ENCODE measurements at regions not wholly inside any gene's neighbourhood (a gene's known extent, or its start where the extent isn't known, plus 50 kb on each side); places are given as distances from the start of the nearest gene placed in this dataset.

DNA sequence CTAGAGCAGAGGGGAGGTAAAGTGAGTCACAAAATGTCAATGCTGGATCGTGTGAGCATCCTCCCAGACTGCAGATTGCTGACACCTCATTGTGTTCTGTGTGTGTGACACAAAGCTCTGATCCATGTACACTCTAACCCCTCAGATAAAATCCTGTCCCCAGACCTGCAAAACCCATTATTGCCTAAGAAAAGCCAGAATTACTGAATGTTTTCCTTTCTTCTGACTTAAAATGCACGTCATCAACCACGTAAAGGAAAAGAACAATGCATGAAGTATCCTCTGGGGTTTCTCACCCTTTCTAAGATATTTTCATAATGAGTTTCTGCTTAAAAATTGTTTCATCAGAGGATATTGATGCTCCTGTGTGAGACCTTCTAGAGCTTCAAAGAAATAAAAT, 218.0 kb upstream of the PREP start:
- DNase-seq, result no peak
- Histone ChIP-seq H3K4me1 (peaks cover 0 to 6% (median 0%) of the 10 kb centered on the region in 4 donors), H3K9me3 (no peaks in the 10 kb centered on the region), H3K36me3 (no peaks in the 10 kb centered on the region), H3K27me3 (no peaks in the 10 kb centered on the region), H3K27ac (no peak overlapping the region), H3K4me3 (no peak overlapping the region)
- intact Hi-C loops (cut with DNase I; ENCODE audit: low total_unique reads) (no loop called here), in situ Hi-C loops (cut with MboI; ENCODE audit: low pct_ligation_motif_present in 1 of 4, low pct_unique_long_range_greater_than_20kb in 1 of 4, low sequenced_read_pairs in 3 of 4) (no loop called here)
- 72 to 78% methylated on average over 3 of the region's 3 CpGs for WGBS, 2 donors (ENCODE audit: low coverage in 1 of 2)
- TF ChIP-seq POLR2AphosphoS5 (IDR thresholded peaks at IDR 0.05) (no peak), EP300 (IDR thresholded peaks at IDR 0.05; ENCODE audit: low read depth) (no peak), POLR2A (IDR thresholded peaks at IDR 0.05) (no peak)
- TF ChIP-seq, protein P1, sequence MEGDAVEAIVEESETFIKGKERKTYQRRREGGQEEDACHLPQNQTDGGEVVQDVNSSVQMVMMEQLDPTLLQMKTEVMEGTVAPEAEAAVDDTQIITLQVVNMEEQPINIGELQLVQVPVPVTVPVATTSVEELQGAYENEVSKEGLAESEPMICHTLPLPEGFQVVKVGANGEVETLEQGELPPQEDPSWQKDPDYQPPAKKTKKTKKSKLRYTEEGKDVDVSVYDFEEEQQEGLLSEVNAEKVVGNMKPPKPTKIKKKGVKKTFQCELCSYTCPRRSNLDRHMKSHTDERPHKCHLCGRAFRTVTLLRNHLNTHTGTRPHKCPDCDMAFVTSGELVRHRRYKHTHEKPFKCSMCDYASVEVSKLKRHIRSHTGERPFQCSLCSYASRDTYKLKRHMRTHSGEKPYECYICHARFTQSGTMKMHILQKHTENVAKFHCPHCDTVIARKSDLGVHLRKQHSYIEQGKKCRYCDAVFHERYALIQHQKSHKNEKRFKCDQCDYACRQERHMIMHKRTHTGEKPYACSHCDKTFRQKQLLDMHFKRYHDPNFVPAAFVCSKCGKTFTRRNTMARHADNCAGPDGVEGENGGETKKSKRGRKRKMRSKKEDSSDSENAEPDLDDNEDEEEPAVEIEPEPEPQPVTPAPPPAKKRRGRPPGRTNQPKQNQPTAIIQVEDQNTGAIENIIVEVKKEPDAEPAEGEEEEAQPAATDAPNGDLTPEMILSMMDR (IDR thresholded peaks at IDR 0.05), result no peak

DNA sequence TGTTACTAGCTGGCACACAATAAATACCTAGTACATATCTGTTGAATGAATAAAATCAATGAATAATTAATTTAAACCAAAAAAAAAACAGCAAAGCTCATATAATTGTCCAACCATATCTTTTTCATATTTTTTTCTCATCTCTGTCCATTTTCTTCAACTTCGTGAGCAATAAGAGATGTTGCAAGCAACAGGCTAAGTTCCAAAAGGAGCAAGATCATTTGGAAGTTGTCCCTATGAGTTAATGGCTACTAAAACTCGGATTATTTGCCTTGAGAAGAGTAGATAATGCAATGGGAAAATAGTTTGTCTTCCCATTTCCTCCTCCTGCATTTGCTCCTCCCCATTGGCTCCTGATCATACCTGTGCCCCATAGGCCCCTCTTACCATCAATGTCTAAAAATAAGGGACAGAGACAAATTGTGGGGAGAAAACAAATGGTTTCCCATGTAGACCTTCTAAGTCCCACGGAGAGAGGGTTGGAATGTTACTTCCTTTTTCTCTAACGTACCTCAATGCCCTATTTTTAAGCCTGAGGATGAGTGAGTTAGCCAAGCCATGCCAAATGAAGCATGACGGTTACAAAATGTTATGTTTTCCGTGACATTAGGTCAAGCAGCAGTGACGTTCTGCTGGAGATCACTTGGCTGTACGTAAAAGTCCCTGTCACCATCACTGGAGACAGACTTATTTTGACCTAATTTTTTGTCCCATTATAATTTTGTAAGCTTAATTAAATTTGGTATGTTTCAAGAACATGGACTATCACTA, 217.3 kb upstream of the PREP start:
- no peaks in the 10 kb centered on the region for H3K27me3 ChIP-seq
- intact Hi-C loops (cut with DNase I; ENCODE audit: low total_unique reads) (no loop called here), in situ Hi-C loops (cut with MboI; ENCODE audit: low pct_ligation_motif_present in 1 of 4, low pct_unique_long_range_greater_than_20kb in 1 of 4, low sequenced_read_pairs in 3 of 4) (no loop called here)
- DNase-seq, result no peak
- H3K27ac ChIP-seq, result no peak overlapping the region
- WGBS, 2 donors (ENCODE audit: low coverage in 1 of 2), result 84 to 86% methylated on average over 8 of the region's 8 CpGs
- TF ChIP-seq POLR2A (IDR thresholded peaks at IDR 0.05) (no peak), EP300 (IDR thresholded peaks at IDR 0.05; ENCODE audit: low read depth) (no peak), POLR2AphosphoS5 (IDR thresholded peaks at IDR 0.05) (no peak)
- TF ChIP-seq, protein P1 (IDR thresholded peaks at IDR 0.05), result no peak
- H3K9me3 ChIP-seq, result no peaks in the 10 kb centered on the region
- H3K4me1 ChIP-seq, result peaks cover 0 to 6% (median 0%) of the 10 kb centered on the region in 4 donors
- no peaks in the 10 kb centered on the region for H3K36me3 ChIP-seq
- no peak overlapping the region for H3K4me3 ChIP-seq

DNA sequence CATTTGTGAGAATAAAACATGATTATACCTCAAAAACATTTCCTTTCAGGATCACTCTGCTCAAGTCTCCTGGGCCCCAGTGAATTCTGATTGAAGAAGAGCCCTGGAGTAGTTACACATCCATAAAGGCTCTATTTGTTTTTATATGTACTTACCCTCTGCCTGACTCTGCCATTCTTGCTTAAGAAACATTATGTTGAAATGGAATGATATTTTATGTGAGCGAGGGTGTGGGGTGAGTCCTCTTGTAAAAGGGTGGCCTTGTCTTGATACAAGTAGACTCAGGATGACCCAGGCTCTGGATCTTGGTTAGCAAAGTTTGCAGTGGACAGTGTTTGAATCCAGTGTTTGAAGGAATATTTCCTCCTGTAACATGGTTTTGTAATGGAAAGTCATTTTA, 215.4 kb upstream of the PREP start:
- intact Hi-C loops (cut with DNase I; ENCODE audit: low total_unique reads), result no loop called here
- TF ChIP-seq, protein P1 (IDR thresholded peaks at IDR 0.05), result no peak
- TF ChIP-seq POLR2A (IDR thresholded peaks at IDR 0.05), result no peak
- no peak for TF ChIP-seq POLR2AphosphoS5 (IDR thresholded peaks at IDR 0.05)
- no peak for TF ChIP-seq EP300 (IDR thresholded peaks at IDR 0.05; ENCODE audit: low read depth)

DNA sequence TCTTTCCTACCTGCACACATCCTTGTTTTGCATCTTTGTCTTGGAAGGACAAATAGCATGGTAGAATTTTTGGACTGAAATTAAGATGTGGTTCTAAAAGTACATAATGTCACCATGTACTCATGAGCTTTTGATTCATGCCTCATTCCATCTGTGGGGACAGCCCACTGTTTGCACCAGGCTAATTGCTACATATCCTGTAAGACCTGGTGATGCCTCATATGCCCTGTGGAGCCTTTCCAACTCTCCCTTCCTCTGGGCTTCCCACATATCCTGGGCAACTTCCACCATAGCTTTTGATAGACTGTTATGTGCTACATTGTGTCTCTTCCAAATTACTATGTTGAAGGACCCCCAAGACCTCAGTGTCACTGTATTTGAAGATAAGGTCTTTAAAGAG, 213.6 kb upstream of the PREP start:
- Histone ChIP-seq H3K4me3 (no peak overlapping the region), H3K27ac (no peak overlapping the region), H3K4me1 (no peaks in the 10 kb centered on the region), H3K36me3 (no peaks in the 10 kb centered on the region), H3K9me3 (no peaks in the 10 kb centered on the region), H3K27me3 (no peaks in the 10 kb centered on the region)
- intact Hi-C loops (cut with DNase I; ENCODE audit: low total_unique reads) (no loop called here), in situ Hi-C loops (cut with MboI; ENCODE audit: low pct_ligation_motif_present in 1 of 4, low pct_unique_long_range_greater_than_20kb in 1 of 4, low sequenced_read_pairs in 3 of 4) (no loop called here)
- DNase-seq, result no peak
- TF ChIP-seq POLR2A (IDR thresholded peaks at IDR 0.05) (no peak), EP300 (IDR thresholded peaks at IDR 0.05; ENCODE audit: low read depth) (no peak), POLR2AphosphoS5 (IDR thresholded peaks at IDR 0.05) (no peak)
- TF ChIP-seq, protein P1 (IDR thresholded peaks at IDR 0.05), result no peak

More for the DNA sequence above, 215.4 kb upstream of the PREP start:
- in situ Hi-C loops (cut with MboI; ENCODE audit: low pct_ligation_motif_present in 1 of 4, low pct_unique_long_range_greater_than_20kb in 1 of 4, low sequenced_read_pairs in 3 of 4), result no loop called here
- H3K27ac ChIP-seq, result no peak overlapping the region
- no peak for DNase-seq
- H3K27me3 ChIP-seq, result no peaks in the 10 kb centered on the region
- H3K4me3 ChIP-seq, result no peak overlapping the region
- peaks cover 0 to 6% (median 0%) of the 10 kb centered on the region in 4 donors for H3K4me1 ChIP-seq
- H3K9me3 ChIP-seq, result no peaks in the 10 kb centered on the region
- H3K36me3 ChIP-seq, result no peaks in the 10 kb centered on the region
- 100% methylated on average over 1 of the region's 1 CpG for WGBS, 2 donors (ENCODE audit: low coverage in 1 of 2)

Data from transverse colon (tissue), 4 donors.